ENCODE measurements at regions not wholly inside any gene's neighbourhood (a gene's known extent, or its start where the extent isn't known, plus 50 kb on each side); places are given as distances from the start of the nearest gene placed in this dataset.

DNA sequence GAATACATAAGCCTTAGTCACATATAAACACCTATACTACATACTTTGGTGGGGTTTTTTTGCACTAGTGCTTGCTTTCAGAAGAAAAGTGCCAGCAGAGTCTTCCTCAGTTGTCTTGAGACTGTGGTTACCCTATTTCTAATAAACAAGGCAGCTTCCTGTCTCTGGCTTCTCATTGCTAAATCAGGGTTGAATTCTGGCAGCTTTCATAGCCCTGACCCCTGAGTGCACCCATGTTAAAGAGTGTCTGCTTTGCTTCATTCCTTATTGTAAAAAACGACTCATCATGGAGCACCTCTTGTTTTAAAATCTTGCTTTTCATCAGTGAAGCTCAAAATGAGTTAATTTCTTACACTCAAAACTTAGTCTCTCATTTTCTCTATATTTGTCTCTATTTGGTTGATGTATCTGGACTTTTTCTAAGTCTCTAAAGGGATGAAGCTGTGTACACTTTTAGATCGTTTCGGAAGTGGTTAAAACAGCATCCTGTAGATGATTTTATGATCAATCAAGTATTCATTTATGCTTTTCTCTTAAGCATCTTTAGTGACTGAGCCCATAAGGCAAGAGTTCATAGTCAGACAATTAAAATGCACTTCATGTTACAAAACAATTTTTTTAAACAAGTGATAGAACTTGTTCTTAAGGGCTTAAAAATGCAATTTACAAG is 72.1 kb downstream of the KLF12 start:
- no peak for ATAC-seq (ENCODE audit: low read depth)
- no peak overlapping the region for H3K9ac ChIP-seq (ENCODE audit: low read depth, low read length)
- H2AFZ ChIP-seq (replicated peaks; ENCODE audit: low read length, poor library complexity) = no peak overlapping the region
- peak overlapping the region; percentile 20; the same call in 1 of the 2 replicates for H3K18ac ChIP-seq (ENCODE audit: low read depth, low read length)
- H3K4me3 ChIP-seq (ENCODE audit: insufficient read depth, low read depth, low read length) = no peak overlapping the region
- H3K79me1 ChIP-seq (ENCODE audit: low read depth in 1 of 2, low read length in 2 of 2) = peaks cover 22 to 57% of the 10 kb centered on the region in 2 experiments
- H3K4me2 ChIP-seq (ENCODE audit: low read depth, low read length) = peak overlapping the region; percentile 46
- no peak overlapping the region; the same call in 1 of the 2 replicates for H3K4ac ChIP-seq (ENCODE audit: low read depth, low read length)
- no peak for TF ChIP-seq FOS (IDR thresholded peaks at IDR 0.05; ENCODE audit: low read depth, low read length)
- TF ChIP-seq RCOR1 (IDR thresholded peaks at IDR 0.05; ENCODE audit: insufficient replicate concordance, low read length) = no peak
- TF ChIP-seq, protein P1, sequence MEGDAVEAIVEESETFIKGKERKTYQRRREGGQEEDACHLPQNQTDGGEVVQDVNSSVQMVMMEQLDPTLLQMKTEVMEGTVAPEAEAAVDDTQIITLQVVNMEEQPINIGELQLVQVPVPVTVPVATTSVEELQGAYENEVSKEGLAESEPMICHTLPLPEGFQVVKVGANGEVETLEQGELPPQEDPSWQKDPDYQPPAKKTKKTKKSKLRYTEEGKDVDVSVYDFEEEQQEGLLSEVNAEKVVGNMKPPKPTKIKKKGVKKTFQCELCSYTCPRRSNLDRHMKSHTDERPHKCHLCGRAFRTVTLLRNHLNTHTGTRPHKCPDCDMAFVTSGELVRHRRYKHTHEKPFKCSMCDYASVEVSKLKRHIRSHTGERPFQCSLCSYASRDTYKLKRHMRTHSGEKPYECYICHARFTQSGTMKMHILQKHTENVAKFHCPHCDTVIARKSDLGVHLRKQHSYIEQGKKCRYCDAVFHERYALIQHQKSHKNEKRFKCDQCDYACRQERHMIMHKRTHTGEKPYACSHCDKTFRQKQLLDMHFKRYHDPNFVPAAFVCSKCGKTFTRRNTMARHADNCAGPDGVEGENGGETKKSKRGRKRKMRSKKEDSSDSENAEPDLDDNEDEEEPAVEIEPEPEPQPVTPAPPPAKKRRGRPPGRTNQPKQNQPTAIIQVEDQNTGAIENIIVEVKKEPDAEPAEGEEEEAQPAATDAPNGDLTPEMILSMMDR (conservative IDR thresholded peaks at IDR 0.05; ENCODE audit: low read depth, low read length) = no peak
- TF ChIP-seq CEBPB (IDR thresholded peaks at IDR 0.05; ENCODE audit: low read depth, low read length) = 0 out of 2 replicates have a peak, but pooled peaks have one; percentile 14
- no peak overlapping the region for H4K5ac ChIP-seq (ENCODE audit: low read depth, low read length)
- no peak overlapping the region for H2BK20ac ChIP-seq (ENCODE audit: low read depth, low read length)
- peak overlapping the region; percentile 34; the same call in 1 of the 2 replicates for H3K23ac ChIP-seq (ENCODE audit: low read depth, low read length)
- peak overlapping the region; percentile 43 for H2BK5ac ChIP-seq (ENCODE audit: low read depth, low read length, poor library complexity, severe bottlenecking)
- CTCF ChIA-PET = interaction anchor here (0.7 to 1.1 kb wide), 2 partner anchors 12 to 226 kb away, joined by 3 read pairs; no protein-coding TSS in a partner anchor
- peaks cover 12% of the 10 kb centered on the region for H3K4me1 ChIP-seq (ENCODE audit: control insufficient read depth, insufficient read depth, low read length)
- H4K8ac ChIP-seq (ENCODE audit: low read depth in 2 of 2, low read length in 2 of 2) = 0 out of 4 replicates have a peak overlapping the region, but pooled peaks of 1 of the 2 experiments have one; percentile 1
- WGBS, 2 experiments (ENCODE audit: extremely low coverage in 2 of 2, insufficient read length in 1 of 2) = no CpG with 5 or more reads among the region's 3 CpGs
- no peaks in the 10 kb centered on the region for H3K36me3 ChIP-seq (ENCODE audit: control insufficient read depth, insufficient read depth, low read length)
- intact Hi-C loops (cut with micrococcal nuclease) = loop anchor here (2.0 to 10.0 kb wide), 3 partner anchors 15 to 143 kb away; partner anchors contain the start of gene KLF12
- H3K9me1 ChIP-seq (ENCODE audit: insufficient read depth, low read length) = peaks cover 5% of the 10 kb centered on the region; the same call in 1 of the 2 replicates
- no peak overlapping the region for H3K56ac ChIP-seq (ENCODE audit: extremely low read depth, insufficient read depth, low read length)
- no peaks in the 10 kb centered on the region for H3K27me3 ChIP-seq (ENCODE audit: control insufficient read depth, insufficient read depth, low read length)
- no TSS peak for BruUV-seq (replicated peaks)
- no peak overlapping the region for H2BK15ac ChIP-seq (ENCODE audit: low read depth, low read length)
- no peak overlapping the region for H2AK5ac ChIP-seq (ENCODE audit: low read depth, low read length)
- peak; percentile 47 for DNase-seq
- POLR2A ChIA-PET (ENCODE audit: unreplicated experiment) = no interaction called here
- dilution Hi-C loops (cut with HindIII; ENCODE audit: low sequenced_read_pairs, unreplicated experiment) = no loop called here
- H3K9me3 ChIP-seq (ENCODE audit: control insufficient read depth, insufficient read depth, low read length) = no peaks in the 10 kb centered on the region
- in situ Hi-C loops (cut with MboI; ENCODE audit: low sequenced_read_pairs) = no loop called here
- 0 out of 2 replicates have a peak overlapping the region, but pooled peaks have one; percentile 37 for H3K14ac ChIP-seq (replicated peaks; ENCODE audit: low read depth, low read length)
- no peak overlapping the region for H4K91ac ChIP-seq (ENCODE audit: insufficient read depth, low read depth, low read length)
- 0 out of 2 replicates have a peak overlapping the region, but pooled peaks have one; percentile 1 for H3K27ac ChIP-seq (ENCODE audit: insufficient read depth, low read length)
- H2AK9ac ChIP-seq (replicated peaks; ENCODE audit: low read depth, low read length, poor library complexity) = no peak overlapping the region
- peaks cover 6% of the 10 kb centered on the region; the same call in 1 of the 2 replicates for H4K20me1 ChIP-seq (ENCODE audit: insufficient read depth, low read length)
- H2BK120ac ChIP-seq (ENCODE audit: low read depth, low read length) = no peak overlapping the region
